ENCODE measurements at regions not wholly inside any gene's neighbourhood (a gene's known extent, or its start where the extent isn't known, plus 50 kb on each side); places are given as distances from the start of the nearest gene placed in this dataset.
"Not testable (repeated sequence)": the region's sequence is repeated elsewhere in the genome, so short reads cannot be mapped to it uniquely, and the experiment has no call there.

DNA sequence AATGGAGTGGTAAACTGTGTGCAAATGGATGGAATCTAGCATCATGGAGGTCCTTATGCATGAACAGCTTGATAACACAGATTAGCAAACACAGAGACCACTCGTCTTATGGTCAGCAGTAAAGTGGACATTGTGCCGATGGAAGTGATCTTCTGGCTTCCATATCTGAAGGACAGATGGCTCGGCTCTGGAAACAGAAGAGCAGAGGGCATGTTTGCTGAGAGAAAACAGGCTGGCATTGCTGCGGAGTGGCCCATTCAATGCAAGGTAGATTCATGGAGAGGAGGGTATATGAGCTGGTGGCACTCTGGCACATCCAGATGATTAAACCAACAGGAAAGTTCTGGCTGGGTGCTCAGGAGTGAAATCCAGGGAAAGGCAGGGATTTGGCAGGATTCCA is 513.2 kb downstream of the DIRAS2 start:
- no peak for DNase-seq

DNA sequence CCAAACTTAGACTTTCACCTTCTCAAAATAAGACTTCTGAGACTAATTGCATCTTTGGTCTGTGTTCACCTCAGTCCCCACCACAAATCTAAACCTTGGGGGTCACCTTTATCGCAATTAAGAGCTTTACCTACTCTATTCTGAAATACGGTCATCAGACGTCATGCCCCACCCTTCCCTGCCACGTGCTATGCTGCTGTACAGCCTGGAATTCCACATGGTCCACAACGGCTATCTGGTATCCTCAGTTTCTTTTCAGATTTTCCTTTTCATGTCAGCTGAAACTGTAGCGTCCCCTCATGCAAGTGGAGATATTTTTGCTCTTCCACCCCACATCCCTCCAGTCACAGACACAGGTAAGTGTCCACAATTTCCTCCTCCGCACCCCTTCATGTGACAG is 511.1 kb downstream of the DIRAS2 start:
- DNase-seq = no peak

DNA sequence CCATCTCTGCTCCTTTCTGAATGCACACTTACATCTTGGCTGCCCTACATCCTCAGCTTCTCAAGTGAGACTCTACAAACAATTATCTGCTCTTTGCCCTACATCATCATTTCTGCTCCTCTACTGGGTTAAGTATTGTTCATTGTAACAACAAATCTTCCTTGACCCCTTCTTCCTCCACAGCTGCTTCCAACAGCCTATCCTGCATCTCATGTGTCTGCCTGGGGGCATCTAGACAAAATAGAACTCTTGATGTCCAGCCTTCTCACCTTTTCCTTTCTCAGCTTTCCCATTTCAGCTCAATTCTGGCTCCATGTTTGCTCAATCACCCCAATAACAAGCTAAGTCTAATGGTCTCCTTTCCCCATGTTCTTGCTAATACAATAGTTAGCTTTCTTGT is 509.8 kb downstream of the DIRAS2 start:
- no peak for DNase-seq

DNA sequence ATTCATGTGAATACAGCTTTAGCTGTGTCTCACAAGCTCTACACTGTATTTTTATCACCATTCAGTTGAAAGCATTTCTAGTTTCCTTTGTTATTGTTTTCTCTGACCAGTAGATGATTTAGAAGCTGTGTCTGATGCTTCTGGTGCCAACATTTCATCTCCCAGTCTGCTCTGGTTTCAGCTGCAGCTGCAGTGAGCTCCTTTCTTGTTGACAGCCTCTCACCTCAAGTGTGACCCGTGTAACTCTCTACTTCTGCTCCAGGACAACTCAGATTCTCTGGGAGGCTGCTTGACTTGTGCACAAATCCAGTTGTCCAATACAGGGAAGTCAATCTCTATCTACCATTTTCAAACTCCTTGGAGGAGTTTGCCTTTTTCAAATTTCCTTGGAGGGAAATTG is 504.8 kb downstream of the DIRAS2 start:
- DNase-seq = no peak

DNA sequence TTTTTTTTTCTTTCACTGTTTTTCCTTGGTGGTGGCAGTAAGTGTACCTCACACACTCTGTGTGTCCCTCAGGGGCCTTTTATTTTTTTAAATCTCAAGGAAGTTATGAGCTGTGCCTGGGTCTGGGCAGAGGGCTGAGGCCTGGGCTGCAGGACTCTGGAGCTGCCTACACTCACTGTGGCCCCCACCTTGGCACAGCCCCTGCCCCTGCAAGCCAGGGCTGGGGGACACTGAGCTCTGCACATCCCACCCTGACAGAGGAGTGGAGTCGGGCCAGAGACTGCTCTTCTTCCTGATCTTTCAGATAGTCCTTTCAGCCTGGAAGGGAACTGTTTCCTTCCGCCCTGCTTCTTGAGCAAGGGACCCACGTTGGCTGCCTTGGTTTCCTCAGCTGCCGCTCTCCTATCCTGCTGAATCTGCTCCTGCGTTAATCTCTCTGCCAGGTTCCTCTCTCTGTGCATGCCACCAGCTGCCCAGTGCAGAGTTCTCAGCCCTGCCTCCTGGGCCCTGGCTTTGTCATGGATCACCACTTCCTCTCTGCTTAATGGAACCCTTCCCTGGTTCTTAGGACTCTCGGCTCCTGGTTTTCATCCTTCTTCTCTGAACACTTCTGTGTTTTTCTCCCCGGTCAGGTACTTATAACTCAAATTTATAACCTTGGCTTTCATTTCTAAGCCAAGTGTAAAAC is 502.3 kb downstream of the DIRAS2 start:
- no peak for DNase-seq

DNA sequence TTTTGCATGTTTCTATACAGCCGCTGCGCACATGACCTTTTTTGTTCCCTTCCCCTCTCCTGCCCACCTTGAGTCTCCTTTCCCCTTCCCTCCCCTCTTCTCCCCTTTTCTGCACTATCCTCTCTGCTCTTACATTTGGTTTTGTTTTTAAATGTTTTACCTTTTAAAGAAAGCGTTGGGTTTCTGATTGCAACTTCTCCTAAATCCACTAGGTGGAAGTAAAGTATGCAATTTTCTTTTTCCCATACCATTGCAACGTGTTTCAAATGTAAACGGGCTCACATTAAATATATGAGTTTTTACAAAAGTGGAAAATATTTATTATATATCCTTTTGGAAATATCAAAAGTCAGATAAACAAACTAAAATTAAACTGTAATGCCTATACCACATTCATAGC is 500.9 kb downstream of the DIRAS2 start:
- DNase-seq = peak; percentile 30

DNA sequence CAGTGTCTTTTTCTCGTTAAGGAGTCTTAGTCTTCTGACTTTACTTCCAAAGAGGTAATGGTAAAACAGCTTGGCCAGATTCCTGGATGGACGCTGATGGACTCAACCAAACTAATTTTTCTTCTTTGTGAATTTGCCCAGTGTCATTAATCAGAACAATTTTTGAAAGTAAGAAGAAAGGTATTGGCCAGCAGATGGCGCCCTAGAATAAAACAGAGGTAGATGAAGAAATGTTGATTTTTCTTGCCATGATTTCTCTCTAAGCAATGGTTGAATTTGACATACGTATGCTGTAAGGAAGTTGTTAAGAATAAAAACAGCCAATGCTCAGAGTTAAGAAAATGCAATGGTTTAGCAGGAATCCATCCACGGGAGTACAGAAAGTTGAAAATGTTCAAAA is 500.0 kb downstream of the DIRAS2 start:
- peak; percentile 76 for DNase-seq

DNA sequence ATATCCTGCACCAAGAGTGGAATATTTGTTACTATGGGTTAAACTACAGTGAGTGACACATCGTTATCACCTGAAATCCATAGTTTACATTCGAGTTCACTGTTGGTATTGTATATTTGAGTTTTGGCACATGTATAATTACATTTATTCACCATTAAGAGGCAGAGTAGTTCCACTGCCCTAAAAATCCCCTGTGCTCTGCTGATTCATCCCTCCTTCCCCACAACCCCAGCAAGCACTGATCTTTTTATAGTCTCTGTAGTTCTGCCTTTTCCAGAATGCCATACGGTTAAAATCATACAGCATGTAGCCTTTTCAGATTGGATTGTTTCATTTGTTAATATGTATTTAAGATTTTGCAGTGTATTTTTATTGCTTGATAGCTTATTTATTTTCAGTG is 495.2 kb downstream of the DIRAS2 start:
- DNase-seq = no peak

DNA sequence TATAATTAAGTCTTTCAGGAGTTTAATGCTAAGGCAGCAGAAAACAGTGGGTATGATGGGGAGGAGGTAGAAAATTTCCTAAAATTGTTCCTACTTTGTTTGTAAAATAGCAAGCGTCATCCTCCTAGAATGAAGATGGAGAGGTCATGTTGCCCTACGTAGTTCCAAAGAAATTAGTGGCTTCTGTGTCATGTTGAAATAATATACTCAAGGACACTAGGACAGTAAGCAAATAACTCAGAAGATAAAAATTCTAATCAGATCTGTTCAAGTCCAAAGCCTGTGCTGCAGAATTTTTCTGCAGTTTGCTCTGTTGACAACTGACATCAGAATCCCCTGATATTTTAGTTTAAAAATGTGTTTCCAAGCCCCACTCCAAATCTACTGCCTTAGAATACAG is 486.3 kb downstream of the DIRAS2 start:
- DNase-seq = no peak

DNA sequence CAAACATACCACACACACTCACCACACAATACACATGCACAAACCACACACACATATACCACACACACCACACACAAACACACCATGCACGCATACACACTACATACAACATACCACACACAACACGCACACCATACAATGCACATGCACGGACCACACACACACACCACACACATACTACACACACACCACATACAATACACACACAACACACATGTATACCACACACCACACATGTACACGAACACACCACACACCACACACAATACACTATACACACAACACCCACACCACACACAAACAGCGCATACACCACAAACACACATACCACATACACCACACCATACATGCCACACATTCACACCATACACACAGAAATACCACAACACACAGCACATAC is 480.3 kb downstream of the DIRAS2 start:
- DNase-seq = no peak

DNA sequence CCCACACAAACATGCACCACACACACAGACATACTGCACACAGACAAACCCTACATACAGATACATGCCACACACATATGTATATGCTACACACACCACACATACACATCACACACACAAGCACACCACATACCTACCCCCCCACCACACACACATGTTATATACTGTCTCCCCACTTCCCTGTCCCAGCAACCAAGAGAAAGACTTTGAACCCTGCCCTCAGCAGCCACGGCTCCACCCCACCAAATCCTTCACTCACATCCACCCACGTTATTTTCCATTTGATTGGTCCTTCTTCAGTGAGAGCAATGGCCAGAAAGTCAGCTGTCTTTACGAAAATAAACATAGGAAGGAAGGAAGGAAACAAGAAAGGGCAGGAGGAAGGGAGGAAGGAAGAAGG is 479.8 kb downstream of the DIRAS2 start:
- DNase-seq = no peak

DNA sequence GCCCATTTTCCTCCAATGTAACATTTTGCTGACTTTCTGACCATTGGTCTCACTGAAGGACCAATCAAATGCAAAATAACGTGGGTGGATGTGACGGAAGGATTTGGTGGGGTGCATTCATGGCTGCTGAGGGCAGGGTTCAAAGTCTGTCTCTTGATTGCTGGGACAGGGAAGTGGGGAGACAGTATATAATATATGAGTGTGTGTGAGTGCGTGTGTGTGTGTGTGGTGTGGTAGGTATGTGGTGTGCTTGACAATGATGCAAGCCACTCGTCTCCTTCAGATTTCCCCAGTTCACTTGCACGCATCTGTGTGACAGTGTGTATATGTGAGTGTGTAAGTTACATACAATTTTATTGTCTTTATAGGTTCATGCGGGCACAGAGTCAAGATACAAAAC is 477.3 kb downstream of the DIRAS2 start:
- DNase-seq = no peak

DNA sequence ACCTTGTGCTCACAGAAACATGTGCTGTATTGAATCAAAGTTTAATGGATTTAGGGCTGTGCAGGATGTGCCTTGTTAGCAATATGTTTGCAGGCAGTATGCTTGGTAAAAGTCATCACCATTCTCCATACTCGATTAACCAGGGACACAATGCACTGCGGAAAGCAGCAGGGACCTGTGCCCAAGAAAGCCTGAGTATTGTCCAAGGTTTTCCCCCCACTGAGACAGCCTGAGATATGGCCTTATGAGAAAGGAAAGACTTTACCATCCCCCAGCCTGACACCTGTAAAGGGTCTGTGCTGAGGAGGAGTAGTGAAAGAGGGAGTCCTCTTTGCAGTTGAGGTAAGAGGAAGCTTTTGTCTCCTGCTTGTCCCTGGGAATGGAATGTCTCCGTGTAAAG is 476.2 kb downstream of the DIRAS2 start:
- not testable (repeated sequence) for DNase-seq

DNA sequence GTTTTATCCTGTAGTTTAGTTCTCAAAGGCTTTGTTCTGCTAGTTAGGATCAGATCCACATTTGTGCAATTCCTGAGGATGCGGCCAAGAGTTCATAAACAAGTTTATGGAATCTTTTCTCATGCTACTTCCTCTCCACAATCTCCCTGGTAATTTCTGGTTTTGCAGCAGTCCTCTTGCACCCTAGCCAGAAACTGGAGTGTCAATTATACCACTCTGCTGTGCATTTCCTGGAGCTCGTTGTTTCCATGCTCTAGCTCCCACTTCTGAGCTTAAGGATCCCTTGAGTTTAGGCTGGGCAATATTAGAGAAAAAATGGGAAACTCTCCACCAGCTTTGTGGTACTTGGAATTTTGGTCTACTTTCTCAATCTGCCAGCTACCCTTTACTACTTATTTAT is 474.7 kb downstream of the DIRAS2 start:
- no peak for DNase-seq

DNA sequence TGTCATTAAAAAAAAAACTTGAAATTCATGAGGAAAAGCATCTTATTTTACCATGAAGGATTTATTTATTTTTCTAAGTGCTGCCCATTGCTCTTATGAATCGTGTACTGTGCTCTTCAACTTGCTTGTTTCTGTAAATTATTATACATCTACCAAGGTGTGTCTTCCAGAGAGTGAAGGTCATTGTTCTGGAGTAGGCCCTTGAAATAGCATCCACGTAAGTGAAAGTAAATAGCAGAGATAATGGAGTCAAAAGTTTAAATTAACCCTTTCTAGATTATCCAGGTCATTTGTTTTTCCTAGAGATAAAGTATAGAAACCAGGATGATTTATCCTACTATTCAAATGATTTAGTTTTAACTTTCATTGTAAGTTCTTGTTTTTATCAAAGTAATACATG is 473.1 kb downstream of the DIRAS2 start:
- no peak for DNase-seq

DNA sequence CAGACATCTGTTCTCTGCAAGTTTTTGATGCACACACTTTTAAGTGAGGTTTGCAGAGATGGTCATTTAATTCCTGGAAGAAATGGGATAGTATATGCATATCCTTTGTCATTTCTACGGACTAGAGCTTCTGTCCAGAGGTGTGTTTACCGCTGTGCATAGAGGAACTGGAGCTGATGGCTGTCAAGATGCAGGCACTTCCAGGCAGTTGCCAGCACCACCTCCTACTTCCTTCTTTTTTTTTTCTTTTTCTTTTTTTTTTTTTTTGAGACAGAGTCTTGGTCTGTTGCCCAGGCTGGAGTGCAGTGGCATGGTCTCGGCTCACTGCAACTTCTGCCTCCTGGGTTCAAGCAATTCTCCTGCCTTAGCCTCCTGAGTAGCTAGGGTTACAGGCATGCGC is 468.7 kb downstream of the DIRAS2 start:
- DNase-seq = not testable (repeated sequence)

DNA sequence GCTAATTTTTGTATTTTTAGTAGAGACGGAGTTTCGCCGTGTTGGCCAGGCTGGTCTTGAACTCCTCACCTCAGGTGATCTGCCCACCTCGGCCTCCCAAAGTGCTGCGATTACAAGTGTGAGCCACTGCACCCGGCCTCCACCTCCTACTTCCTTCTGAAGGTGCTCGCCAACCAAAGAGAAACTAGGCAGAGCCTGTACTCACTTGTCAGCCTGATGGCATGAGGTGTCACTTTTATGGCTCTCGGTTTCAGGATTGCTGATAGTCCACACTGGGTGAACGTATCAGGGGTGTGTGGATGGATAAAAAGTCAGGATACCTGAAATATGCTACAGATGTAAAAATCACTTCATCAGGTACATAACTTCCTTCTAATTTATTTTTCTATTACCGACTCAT is 468.3 kb downstream of the DIRAS2 start:
- not testable (repeated sequence) for DNase-seq

DNA sequence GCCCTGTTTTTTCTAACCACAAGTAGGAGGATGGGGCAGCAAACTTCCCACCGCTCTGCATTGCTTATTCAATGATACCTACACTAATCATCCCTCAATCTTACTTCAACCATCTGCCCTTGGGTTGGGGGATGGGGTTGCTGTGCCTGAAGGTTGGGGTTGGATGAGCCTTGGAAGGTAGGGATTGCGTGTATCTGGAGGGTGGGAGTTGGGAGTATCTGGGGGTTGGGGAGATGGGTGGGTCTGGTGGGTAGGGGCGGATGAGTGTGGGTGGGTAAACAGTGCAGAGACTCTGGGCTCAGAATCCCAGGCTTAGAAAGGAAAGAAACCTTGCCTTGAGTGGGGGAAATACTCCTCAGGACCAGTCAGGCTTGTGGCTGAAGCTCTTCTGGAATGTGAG is 467.4 kb downstream of the DIRAS2 start:
- no peak for DNase-seq

DNA sequence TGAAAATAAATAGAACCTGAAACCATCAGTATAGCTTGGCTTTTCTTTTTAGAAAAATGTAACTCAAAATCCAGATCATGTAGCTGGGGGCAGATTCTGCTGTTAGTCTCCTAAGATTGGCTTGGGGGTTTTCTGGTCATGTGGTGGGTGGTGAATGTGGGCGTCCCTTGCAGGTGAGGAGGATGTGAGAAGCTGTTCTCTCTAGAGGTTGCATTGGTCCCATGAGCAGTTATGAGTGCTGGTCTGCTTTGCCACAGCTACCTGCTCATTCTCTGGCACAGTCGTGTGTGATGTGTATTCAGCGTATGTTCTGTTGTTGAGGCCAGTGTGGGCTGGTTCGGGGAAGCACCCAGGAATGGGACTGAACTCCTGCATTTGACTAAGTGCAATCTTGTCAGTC is 466.8 kb downstream of the DIRAS2 start:
- DNase-seq = no peak

DNA sequence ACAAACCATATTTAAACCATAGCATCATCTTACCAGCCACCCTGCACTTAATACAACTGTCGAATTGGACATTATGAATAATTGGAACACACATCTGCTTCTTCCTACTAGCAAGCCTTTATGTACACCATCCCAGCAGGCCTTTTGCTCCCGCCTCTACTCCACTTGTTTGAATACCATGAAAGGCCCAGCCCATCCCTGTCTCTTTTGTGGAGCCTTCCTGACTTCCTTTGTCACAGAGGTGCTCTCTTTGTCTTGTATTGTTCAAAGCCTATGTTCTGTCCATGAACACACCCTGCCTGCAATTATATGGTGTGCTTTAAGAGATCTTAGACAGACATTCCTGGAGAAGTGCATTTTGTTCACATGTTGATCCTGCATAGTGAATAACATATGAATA is 465.7 kb downstream of the DIRAS2 start:
- peak; percentile 99 for DNase-seq

DNA sequence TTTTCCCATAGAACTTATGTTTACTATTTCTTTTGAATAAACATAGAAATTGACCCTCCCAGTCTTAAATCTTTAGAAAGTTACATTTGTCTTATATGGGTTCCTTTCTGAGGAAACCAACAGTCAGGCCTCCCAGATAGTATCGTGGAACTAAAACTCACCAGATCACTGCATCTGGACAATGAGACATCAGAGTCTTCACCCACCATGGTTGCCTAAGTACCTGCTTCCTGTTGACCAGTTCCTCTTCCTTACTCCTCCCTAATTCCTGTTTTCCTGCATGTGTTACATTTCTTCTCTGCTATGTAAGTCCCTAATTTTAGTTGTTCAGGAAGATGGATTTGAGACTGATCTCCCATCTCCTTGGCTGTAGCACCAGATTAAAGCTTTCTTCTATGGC is 462.2 kb downstream of the DIRAS2 start:
- no peak for DNase-seq

DNA sequence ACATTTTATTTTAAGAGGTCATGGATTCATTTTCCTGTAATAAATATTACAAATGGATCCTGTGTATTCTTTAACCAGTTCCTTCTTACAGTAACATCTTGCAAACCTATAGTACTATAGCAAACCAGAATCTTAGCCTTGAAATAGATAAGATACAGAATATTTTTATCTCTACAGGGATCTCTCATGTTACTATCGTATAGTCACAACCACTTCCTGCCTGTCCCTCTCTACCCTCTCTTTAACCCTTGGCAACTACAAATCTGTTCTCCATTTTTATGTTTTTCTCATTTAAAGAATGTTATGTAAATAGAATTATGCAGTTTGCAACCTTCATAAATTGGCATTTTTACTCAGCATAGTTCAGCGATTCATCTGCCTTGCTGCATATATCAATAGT is 454.0 kb downstream of the DIRAS2 start:
- DNase-seq = no peak

DNA sequence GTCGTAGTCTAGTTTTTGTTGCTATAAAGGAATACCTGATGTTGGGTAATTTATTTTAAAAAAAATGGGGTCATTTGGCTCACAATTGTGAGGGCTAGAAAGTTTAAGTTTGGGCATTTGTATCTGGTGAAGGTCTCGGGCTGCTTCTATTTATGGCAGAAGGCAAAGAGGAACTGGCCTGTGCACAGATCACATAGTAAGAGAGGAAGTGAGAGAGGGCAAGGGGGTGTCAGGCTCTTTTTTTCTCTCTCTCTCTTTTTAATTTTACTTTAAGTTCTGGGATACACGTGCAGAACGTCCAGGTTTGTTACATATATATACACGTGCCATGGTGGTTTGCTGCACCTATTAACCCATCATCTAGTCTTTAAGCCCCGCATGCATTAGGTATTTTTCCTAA is 453.3 kb downstream of the DIRAS2 start:
- no peak for DNase-seq

DNA sequence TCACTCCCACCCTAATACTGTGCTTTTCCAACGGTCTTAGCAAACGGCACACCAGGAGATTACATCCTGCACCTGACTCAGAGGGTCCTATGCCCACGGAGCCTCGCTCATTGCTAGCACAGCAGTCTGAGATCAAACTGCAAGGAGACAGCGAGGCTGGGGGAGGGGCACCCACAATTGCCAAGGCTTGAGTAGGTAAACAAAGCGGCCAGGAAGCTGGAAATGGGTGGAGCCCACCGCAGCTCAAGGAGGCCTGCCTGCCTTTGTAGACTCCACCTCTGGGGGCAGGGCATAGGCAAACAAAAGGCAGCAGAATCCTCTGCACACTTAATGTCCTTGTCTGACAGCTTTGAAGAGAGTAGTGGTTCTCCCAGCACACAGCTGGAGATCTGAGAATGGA is 450.2 kb downstream of the DIRAS2 start:
- not testable (repeated sequence) for DNase-seq

DNA sequence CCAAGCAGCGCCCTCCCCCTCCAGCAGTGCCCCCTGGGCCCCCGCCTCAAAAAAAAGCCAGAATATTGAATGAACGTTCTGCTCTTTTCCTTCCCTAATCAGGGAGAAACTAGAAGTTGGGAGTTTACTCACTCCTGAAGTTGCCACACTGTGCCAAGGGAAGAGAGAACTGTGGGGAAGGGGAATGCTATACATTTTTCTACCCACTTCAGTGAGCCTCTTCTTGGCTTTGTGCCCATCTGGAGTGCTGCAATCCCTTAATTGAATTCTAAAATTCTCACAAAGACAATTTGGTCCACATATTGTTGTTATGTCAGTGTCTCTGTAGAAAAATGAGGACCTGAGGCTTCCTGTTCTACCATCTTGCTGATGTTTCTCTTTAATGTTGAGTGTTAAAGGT is 443.7 kb downstream of the DIRAS2 start:
- DNase-seq = no peak

DNA sequence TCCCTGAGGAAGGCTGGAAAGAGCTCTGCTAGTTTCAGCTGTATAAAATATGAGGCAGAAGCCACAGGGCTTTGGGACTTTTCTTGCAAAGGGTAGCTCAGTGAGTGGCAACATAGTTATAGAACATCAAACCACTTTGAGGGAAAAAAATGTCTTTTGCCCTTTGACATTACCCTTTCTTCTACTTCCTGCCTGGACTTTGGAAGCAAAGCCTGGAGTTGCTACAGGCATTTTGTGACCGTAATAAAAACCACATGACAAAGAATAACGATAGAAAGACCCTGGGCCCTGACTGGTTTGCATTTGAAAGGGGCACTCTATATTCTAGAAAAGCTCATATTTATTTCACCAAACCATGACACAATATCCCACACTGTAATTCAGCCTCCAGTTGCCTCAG is 440.9 kb downstream of the DIRAS2 start:
- DNase-seq = no peak
